Transverse colon (tissue), 4 donors: ENCODE measurements at regions not wholly inside any gene's neighbourhood (a gene's known extent, or its start where the extent isn't known, plus 50 kb on each side); places are given as distances from the start of the nearest gene placed in this dataset.

Source experiments
- CTCF ChIP-seq, 5 experiments: fragments of 200-600 bp in 3 of 5; fragments of 450-650 bp in 2 of 5; sonication (generic) in 3 of 5; IDR thresholded peaks; 1 replicate in 2 of 5; 2 replicates in 3 of 5; pipeline ENCODE4 v1.5.1; 2016 to 2017; ENCODE audit warnings: antibody characterized with exemption in 5 of 5, inconsistent platforms in 3 of 5, mild to moderate bottlenecking in 2 of 5, moderate library complexity in 1 of 5
- EP300 ChIP-seq: sonication (generic); formaldehyde crosslinking; IDR thresholded peaks from one replicate; pipeline ENCODE4 v1.6.1; 2017; ENCODE audit warnings: antibody characterized with exemption, low read depth
- POLR2A ChIP-seq: fragments of 450-650 bp; IDR thresholded peaks from one replicate; pipeline ENCODE4 v1.6.1; 2016; ENCODE audit warnings: antibody characterized with exemption, mild to moderate bottlenecking, moderate library complexity
- POLR2AphosphoS5 ChIP-seq, 3 donors: sonication (generic); formaldehyde crosslinking; IDR thresholded peaks; one replicate each; pipeline ENCODE4 v1.6.1; 2016; ENCODE audit warnings: antibody characterized with exemption in 3 of 3

DNA sequence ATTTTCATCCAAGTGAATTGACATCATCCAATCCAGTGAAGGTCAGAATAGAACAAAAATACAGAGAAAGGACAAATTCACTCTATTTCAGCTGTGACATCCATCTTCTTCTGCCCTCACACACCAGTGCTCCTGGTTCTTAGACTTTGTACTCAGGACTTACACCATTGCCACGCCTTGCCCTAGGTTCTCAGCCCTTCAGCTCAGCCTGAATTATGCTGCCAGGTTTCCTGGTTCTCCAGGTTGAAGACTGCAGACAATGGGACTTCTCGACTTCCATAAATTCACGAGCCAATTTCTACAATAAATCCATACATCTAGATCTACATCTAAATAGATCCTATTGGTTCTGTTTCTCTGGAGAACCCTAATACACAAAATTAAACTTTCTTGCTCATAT is 181.2 kb upstream of the KCND2 start:
- TF ChIP-seq POLR2AphosphoS5 (IDR thresholded peaks at IDR 0.05): no peak
- TF ChIP-seq CTCF (IDR thresholded peaks at IDR 0.05): no peak
- no peak for TF ChIP-seq POLR2A
- TF ChIP-seq EP300: no peak
